Keratinocyte (primary cell): ENCODE measurements at regions not wholly inside any gene's neighbourhood (a gene's known extent, or its start where the extent isn't known, plus 50 kb on each side); places are given as distances from the start of the nearest gene placed in this dataset.

Experiments used
- DNase-seq: peaks from one replicate; pipeline ENCODE4 v3.0.0-alpha.2; 2011; ENCODE audit warnings: low read depth, missing footprints, low spot score
- FAIRE-seq: peaks from 2 replicates; lab custom pipeline; 2011; peaks lifted over from hg19 to GRCh38; lab: Jason Lieb, UNC
- H2AFZ ChIP-seq: 2 replicates; pipeline ENCODE4 v1.6.0; 2012; ENCODE audit warnings: low read length, control low read depth, inconsistent platforms; ENCODE audit not compliant: control insufficient read depth
- H3K27ac ChIP-seq: 2 replicates; pipeline ENCODE4 v1.5.1; 2011; ENCODE audit warnings: low read length; ENCODE audit not compliant: control insufficient read depth, insufficient read depth
- H3K27me3 ChIP-seq: 3 replicates; pipeline ENCODE4 v1.6.0; 2011; ENCODE audit warnings: low read length; ENCODE audit not compliant: control insufficient read depth, insufficient read depth; ENCODE audit errors: extremely low read depth
- H3K36me3 ChIP-seq, 2 experiments: 2 replicates in 1 of 2; 3 replicates in 1 of 2; pipeline ENCODE4 v1.5.1; 2011; ENCODE audit warnings: low read length in 2 of 2, mild to moderate bottlenecking in 1 of 2; ENCODE audit not compliant: control insufficient read depth in 2 of 2, insufficient read depth in 2 of 2; ENCODE audit errors: extremely low read depth in 1 of 2
- H3K4me1 ChIP-seq: 3 replicates; pipeline ENCODE4 v1.5.1; 2011; ENCODE audit warnings: low read length; ENCODE audit not compliant: control insufficient read depth, insufficient read depth; ENCODE audit errors: extremely low read depth
- H3K4me2 ChIP-seq: 3 replicates; pipeline ENCODE4 v1.6.0; 2011; ENCODE audit warnings: low read depth, low read length; ENCODE audit not compliant: control insufficient read depth, insufficient read depth; ENCODE audit errors: extremely low read depth
- H3K4me3 ChIP-seq, 3 experiments: fragments of 200-600 bp in 1 of 3; sonication (generic) in 1 of 3; 2 replicates in 2 of 3; 3 replicates in 1 of 3; pipeline ENCODE4 v1.5.1; 2011 to 2016; ENCODE audit warnings: low read length in 3 of 3, mild to moderate bottlenecking in 3 of 3, control low read depth in 2 of 3, inconsistent platforms in 1 of 3, low read depth in 1 of 3, mixed read lengths in 1 of 3, mixed run types in 1 of 3, moderate library complexity in 1 of 3; ENCODE audit not compliant: control insufficient read depth in 2 of 3, insufficient read depth in 2 of 3; ENCODE audit errors: extremely low read depth in 1 of 3
- H3K79me2 ChIP-seq: 2 replicates; pipeline ENCODE4 v1.6.0; 2012; ENCODE audit warnings: low read length; ENCODE audit not compliant: control insufficient read depth, insufficient read depth
- H3K9ac ChIP-seq: 3 replicates; pipeline ENCODE4 v1.6.0; 2011; ENCODE audit warnings: low read length; ENCODE audit not compliant: control insufficient read depth, insufficient read depth; ENCODE audit errors: extremely low read depth
- H3K9me1 ChIP-seq: 3 replicates; pipeline ENCODE4 v1.6.0; 2011; ENCODE audit warnings: low read length; ENCODE audit not compliant: control insufficient read depth, insufficient read depth; ENCODE audit errors: extremely low read depth
- H3K9me3 ChIP-seq: 2 replicates; pipeline ENCODE4 v1.5.1; 2012; ENCODE audit warnings: low read depth, low read length; ENCODE audit not compliant: control insufficient read depth
- H4K20me1 ChIP-seq: 3 replicates; pipeline ENCODE4 v1.6.0; 2011; ENCODE audit warnings: low read length; ENCODE audit not compliant: control insufficient read depth, insufficient read depth; ENCODE audit errors: extremely low read depth
- EZH2 ChIP-seq: IDR thresholded peaks from one replicate; pipeline ENCODE4 v1.6.1; 2012; ENCODE audit warnings: inconsistent platforms, mild to moderate bottlenecking, low read length, moderate library complexity
- dilution Hi-C: fragments of 300-500 bp; cut with MboI; formaldehyde crosslinking; loops from one replicate; pipeline ENCODE4 v1.7.0; 2020; ENCODE audit warnings: low sequenced_read_pairs; ENCODE audit not compliant: extremely low pct_ligation_motif_present
- TF ChIP-seq, protein P1 (sequence below), 3 experiments: IDR thresholded peaks in 1 of 3; conservative IDR thresholded peaks in 1 of 3; optimal IDR thresholded peaks in 1 of 3; 2 replicates in 2 of 3; 3 replicates in 1 of 3; pipeline versions ENCODE3 to v1.5.1; 2011; ENCODE audit warnings: low read length in 3 of 3, mild to moderate bottlenecking in 3 of 3, moderate library complexity in 2 of 3, control low read depth in 1 of 3, inconsistent platforms in 1 of 3; ENCODE audit not compliant: insufficient read depth in 2 of 3; ENCODE audit errors: extremely low read depth in 1 of 3

GRCh38 chr2:39858677-39859076, 79.6 kb upstream of the THUMPD2 start:
- DNase-seq, result no peak
- Histone ChIP-seq H3K4me3 (no peak overlapping the region), H4K20me1 (no peaks in the 10 kb centered on the region), H3K36me3 (no peaks in the 10 kb centered on the region), H3K4me1 (peaks cover 5% of the 10 kb centered on the region), H3K9me3 (no peaks in the 10 kb centered on the region), H3K9ac (no peak overlapping the region), H3K27me3 (no peaks in the 10 kb centered on the region), H3K27ac (no peak overlapping the region), H2AFZ (no peak overlapping the region), H3K79me2 (no peaks in the 10 kb centered on the region), H3K4me2 (no peak overlapping the region), H3K9me1 (no peaks in the 10 kb centered on the region)
- TF ChIP-seq, protein P1, sequence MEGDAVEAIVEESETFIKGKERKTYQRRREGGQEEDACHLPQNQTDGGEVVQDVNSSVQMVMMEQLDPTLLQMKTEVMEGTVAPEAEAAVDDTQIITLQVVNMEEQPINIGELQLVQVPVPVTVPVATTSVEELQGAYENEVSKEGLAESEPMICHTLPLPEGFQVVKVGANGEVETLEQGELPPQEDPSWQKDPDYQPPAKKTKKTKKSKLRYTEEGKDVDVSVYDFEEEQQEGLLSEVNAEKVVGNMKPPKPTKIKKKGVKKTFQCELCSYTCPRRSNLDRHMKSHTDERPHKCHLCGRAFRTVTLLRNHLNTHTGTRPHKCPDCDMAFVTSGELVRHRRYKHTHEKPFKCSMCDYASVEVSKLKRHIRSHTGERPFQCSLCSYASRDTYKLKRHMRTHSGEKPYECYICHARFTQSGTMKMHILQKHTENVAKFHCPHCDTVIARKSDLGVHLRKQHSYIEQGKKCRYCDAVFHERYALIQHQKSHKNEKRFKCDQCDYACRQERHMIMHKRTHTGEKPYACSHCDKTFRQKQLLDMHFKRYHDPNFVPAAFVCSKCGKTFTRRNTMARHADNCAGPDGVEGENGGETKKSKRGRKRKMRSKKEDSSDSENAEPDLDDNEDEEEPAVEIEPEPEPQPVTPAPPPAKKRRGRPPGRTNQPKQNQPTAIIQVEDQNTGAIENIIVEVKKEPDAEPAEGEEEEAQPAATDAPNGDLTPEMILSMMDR (optimal IDR thresholded peaks at IDR 0.05 in 1 of 3, IDR thresholded peaks at IDR 0.05 in 1 of 3, conservative IDR thresholded peaks at IDR 0.05 in 1 of 3; ENCODE audit: extremely low read depth in 1 of 3, insufficient read depth in 2 of 3, low read length in 3 of 3), result no peak
- TF ChIP-seq EZH2, result no peak
- dilution Hi-C loops, result no loop called here
- no peak for FAIRE-seq

DNA sequence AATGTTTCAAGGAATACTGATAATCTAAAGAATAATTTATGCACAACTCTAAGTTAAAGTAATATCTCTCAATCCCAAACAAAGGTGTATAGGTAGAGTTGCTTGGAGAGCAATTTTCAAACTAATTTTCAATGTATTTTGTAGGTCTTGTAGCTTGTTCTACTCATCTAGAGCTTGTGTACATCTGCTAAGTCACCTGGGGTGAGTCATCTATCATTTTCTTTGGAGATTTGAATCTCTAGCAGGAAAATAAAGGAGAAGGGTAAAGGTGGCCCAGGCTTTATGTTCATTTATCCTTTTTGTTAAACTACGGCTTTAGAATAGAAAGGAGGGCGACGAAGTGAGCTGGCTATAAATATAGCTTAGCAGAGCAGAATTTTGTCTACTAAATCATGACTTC, 76.8 kb upstream of the THUMPD2 start:
- no peak for DNase-seq

More for the DNA sequence above, 76.8 kb upstream of the THUMPD2 start:
- TF ChIP-seq, protein P1 (optimal IDR thresholded peaks at IDR 0.05 in 1 of 3, IDR thresholded peaks at IDR 0.05 in 1 of 3, conservative IDR thresholded peaks at IDR 0.05 in 1 of 3; ENCODE audit: extremely low read depth in 1 of 3, insufficient read depth in 2 of 3, low read length in 3 of 3), result no peak
- TF ChIP-seq EZH2, result no peak
- Histone ChIP-seq H2AFZ (no peak overlapping the region), H3K27ac (no peak overlapping the region), H3K9me1 (no peaks in the 10 kb centered on the region), H3K4me3 (no peak overlapping the region), H3K9ac (no peak overlapping the region), H3K4me1 (peaks cover 5% of the 10 kb centered on the region), H3K27me3 (no peaks in the 10 kb centered on the region), H3K9me3 (no peaks in the 10 kb centered on the region), H4K20me1 (no peaks in the 10 kb centered on the region), H3K4me2 (no peak overlapping the region), H3K79me2 (no peaks in the 10 kb centered on the region), H3K36me3 (no peaks in the 10 kb centered on the region)
- FAIRE-seq, result no peak
- dilution Hi-C loops, result no loop called here
